ENCODE measurements at regions not wholly inside any gene's neighbourhood (a gene's known extent, or its start where the extent isn't known, plus 50 kb on each side); places are given as distances from the start of the nearest gene placed in this dataset.
A peak's percentile ranks its signal among the peaks of the same experiment; 100 is the strongest.

DNA sequence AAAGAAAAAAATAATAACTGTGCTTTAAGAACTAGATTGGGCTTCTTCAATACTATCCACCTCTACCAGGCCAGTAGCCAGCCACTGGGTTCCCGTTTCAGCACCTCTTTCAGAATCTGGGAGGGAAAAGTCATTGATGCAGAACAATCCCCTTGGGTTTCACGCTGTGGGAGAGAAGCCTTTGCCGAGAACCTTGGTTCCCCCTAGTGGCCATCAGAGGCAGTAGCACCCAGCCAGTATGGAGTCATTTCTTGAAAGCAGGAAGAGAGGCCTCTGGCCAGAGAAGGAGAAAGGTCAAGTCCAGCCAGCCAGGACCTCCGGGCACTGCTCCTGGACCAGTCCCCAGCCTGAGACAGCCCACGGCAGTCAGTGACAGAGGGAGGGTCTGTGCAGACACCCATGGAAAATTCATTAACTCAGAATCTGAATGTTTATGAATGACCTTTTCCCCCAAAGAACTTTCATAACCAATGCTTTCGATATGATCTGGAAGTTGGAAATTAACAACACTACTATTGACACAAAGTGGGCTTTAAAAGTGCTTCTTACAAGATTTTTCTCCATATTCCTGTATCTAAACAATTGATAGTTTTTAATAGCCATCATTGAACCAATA, 51.2 kb upstream of the CDH5 start (continued):
- TF ChIP-seq, protein P1, sequence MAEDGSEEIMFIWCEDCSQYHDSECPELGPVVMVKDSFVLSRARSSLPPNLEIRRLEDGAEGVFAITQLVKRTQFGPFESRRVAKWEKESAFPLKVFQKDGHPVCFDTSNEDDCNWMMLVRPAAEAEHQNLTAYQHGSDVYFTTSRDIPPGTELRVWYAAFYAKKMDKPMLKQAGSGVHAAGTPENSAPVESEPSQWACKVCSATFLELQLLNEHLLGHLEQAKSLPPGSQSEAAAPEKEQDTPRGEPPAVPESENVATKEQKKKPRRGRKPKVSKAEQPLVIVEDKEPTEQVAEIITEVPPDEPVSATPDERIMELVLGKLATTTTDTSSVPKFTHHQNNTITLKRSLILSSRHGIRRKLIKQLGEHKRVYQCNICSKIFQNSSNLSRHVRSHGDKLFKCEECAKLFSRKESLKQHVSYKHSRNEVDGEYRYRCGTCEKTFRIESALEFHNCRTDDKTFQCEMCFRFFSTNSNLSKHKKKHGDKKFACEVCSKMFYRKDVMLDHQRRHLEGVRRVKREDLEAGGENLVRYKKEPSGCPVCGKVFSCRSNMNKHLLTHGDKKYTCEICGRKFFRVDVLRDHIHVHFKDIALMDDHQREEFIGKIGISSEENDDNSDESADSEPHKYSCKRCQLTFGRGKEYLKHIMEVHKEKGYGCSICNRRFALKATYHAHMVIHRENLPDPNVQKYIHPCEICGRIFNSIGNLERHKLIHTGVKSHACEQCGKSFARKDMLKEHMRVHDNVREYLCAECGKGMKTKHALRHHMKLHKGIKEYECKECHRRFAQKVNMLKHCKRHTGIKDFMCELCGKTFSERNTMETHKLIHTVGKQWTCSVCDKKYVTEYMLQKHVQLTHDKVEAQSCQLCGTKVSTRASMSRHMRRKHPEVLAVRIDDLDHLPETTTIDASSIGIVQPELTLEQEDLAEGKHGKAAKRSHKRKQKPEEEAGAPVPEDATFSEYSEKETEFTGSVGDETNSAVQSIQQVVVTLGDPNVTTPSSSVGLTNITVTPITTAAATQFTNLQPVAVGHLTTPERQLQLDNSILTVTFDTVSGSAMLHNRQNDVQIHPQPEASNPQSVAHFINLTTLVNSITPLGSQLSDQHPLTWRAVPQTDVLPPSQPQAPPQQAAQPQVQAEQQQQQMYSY (CRISPR knock-in tag; IDR thresholded peaks at IDR 0.05): no peak
- TF ChIP-seq ZNF615 (CRISPR knock-in tag; IDR thresholded peaks at IDR 0.05; ENCODE audit: borderline replicate concordance) (no peak), ZNF205 (CRISPR knock-in tag; IDR thresholded peaks at IDR 0.05) (0 out of 2 replicates have a peak, but pooled peaks have one; percentile 19), TAF15 (IDR thresholded peaks at IDR 0.05; ENCODE audit: low read depth, low read length, poor library complexity, severe bottlenecking) (no peak), ZNF549 (CRISPR knock-in tag; IDR thresholded peaks at IDR 0.05) (no peak), ZNF558 (CRISPR knock-in tag; IDR thresholded peaks at IDR 0.05; ENCODE audit: borderline replicate concordance) (no peak), PPARG (CRISPR knock-in tag; conservative IDR thresholded peaks at IDR 0.05) (peak; percentile 67; the same call in 1 of the 2 replicates), GATAD2A (CRISPR knock-in tag; IDR thresholded peaks at IDR 0.05) (0 out of 2 replicates have a peak, but pooled peaks have one; percentile 19), ZNF672 (CRISPR knock-in tag; IDR thresholded peaks at IDR 0.05) (no peak)
- TF ChIP-seq, protein P2, sequence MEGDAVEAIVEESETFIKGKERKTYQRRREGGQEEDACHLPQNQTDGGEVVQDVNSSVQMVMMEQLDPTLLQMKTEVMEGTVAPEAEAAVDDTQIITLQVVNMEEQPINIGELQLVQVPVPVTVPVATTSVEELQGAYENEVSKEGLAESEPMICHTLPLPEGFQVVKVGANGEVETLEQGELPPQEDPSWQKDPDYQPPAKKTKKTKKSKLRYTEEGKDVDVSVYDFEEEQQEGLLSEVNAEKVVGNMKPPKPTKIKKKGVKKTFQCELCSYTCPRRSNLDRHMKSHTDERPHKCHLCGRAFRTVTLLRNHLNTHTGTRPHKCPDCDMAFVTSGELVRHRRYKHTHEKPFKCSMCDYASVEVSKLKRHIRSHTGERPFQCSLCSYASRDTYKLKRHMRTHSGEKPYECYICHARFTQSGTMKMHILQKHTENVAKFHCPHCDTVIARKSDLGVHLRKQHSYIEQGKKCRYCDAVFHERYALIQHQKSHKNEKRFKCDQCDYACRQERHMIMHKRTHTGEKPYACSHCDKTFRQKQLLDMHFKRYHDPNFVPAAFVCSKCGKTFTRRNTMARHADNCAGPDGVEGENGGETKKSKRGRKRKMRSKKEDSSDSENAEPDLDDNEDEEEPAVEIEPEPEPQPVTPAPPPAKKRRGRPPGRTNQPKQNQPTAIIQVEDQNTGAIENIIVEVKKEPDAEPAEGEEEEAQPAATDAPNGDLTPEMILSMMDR (CRISPR knock-in tag; IDR thresholded peaks at IDR 0.05): peak; percentile 90
- TF ChIP-seq, protein P3, sequence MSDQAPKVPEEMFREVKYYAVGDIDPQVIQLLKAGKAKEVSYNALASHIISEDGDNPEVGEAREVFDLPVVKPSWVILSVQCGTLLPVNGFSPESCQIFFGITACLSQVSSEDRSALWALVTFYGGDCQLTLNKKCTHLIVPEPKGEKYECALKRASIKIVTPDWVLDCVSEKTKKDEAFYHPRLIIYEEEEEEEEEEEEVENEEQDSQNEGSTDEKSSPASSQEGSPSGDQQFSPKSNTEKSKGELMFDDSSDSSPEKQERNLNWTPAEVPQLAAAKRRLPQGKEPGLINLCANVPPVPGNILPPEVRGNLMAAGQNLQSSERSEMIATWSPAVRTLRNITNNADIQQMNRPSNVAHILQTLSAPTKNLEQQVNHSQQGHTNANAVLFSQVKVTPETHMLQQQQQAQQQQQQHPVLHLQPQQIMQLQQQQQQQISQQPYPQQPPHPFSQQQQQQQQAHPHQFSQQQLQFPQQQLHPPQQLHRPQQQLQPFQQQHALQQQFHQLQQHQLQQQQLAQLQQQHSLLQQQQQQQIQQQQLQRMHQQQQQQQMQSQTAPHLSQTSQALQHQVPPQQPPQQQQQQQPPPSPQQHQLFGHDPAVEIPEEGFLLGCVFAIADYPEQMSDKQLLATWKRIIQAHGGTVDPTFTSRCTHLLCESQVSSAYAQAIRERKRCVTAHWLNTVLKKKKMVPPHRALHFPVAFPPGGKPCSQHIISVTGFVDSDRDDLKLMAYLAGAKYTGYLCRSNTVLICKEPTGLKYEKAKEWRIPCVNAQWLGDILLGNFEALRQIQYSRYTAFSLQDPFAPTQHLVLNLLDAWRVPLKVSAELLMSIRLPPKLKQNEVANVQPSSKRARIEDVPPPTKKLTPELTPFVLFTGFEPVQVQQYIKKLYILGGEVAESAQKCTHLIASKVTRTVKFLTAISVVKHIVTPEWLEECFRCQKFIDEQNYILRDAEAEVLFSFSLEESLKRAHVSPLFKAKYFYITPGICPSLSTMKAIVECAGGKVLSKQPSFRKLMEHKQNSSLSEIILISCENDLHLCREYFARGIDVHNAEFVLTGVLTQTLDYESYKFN (CRISPR knock-in tag; conservative IDR thresholded peaks at IDR 0.05): no peak
- TF ChIP-seq, protein P4, sequence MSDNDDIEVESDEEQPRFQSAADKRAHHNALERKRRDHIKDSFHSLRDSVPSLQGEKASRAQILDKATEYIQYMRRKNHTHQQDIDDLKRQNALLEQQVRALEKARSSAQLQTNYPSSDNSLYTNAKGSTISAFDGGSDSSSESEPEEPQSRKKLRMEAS (IDR thresholded peaks at IDR 0.05): no peak
